H9 (cell line): ENCODE measurements at regions not wholly inside any gene's neighbourhood (a gene's known extent, or its start where the extent isn't known, plus 50 kb on each side); places are given as distances from the start of the nearest gene placed in this dataset.

Experiments used
- DNase-seq: peaks from one replicate; pipeline ENCODE4 v3.0.0-alpha.2; 2017
- H2AFZ ChIP-seq: one replicate; pipeline ENCODE4 v1.6.1; 2013; ENCODE audit warnings: mild to moderate bottlenecking, low read length, control low read depth, moderate library complexity
- H2AK5ac ChIP-seq: 2 replicates; pipeline ENCODE4 v1.6.1; 2013; ENCODE audit warnings: low read length, control low read depth, mixed read lengths; ENCODE audit not compliant: insufficient read length
- H2BK120ac ChIP-seq: one replicate; pipeline ENCODE4 v1.6.1; 2013; ENCODE audit warnings: low read depth, mild to moderate bottlenecking, low read length, control low read depth, inconsistent platforms; ENCODE audit not compliant: poor library complexity, severe bottlenecking
- H2BK12ac ChIP-seq: 2 replicates; pipeline ENCODE4 v1.6.1; 2013; ENCODE audit warnings: low read length, control low read depth, mixed read lengths, low read depth; ENCODE audit not compliant: insufficient read length
- H2BK15ac ChIP-seq: 2 replicates; pipeline ENCODE4 v1.6.1; 2013; ENCODE audit warnings: low read depth, low read length, control low read depth
- H2BK20ac ChIP-seq: one replicate; pipeline ENCODE4 v1.6.1; 2013; ENCODE audit warnings: low read depth, mild to moderate bottlenecking, low read length, control low read depth, inconsistent platforms; ENCODE audit not compliant: poor library complexity, severe bottlenecking
- H2BK5ac ChIP-seq: 2 replicates; pipeline ENCODE4 v1.6.1; 2013; ENCODE audit warnings: low read length, control low read depth, mixed read lengths; ENCODE audit not compliant: insufficient read length
- H3K14ac ChIP-seq: 2 replicates; pipeline ENCODE4 v1.6.1; 2013; ENCODE audit warnings: low read length, control low read depth; ENCODE audit not compliant: insufficient read depth
- H3K18ac ChIP-seq: 2 replicates; pipeline ENCODE4 v1.6.1; 2013; ENCODE audit warnings: low read depth, mild to moderate bottlenecking, mixed read lengths, low read length, control low read depth; ENCODE audit not compliant: insufficient read length
- H3K23ac ChIP-seq: 2 replicates; pipeline ENCODE4 v1.6.1; 2013; ENCODE audit warnings: low read length, control low read depth, mixed read lengths, low read depth; ENCODE audit not compliant: insufficient read length
- H3K23me2 ChIP-seq: 2 replicates; pipeline ENCODE4 v1.6.1; 2013; ENCODE audit warnings: low read depth, mild to moderate bottlenecking, mixed read lengths, low read length, control low read depth; ENCODE audit not compliant: insufficient read length, poor library complexity, severe bottlenecking
- H3K27ac ChIP-seq: 2 replicates; pipeline ENCODE4 v1.5.1; 2013; ENCODE audit warnings: low read length, control low read depth, mixed read lengths, low read depth; ENCODE audit not compliant: insufficient read length
- H3K27me3 ChIP-seq: 2 replicates; pipeline ENCODE4 v1.6.1; 2013; ENCODE audit warnings: low read length, control low read depth, inconsistent platforms; ENCODE audit not compliant: insufficient read depth
- H3K4ac ChIP-seq: 2 replicates; pipeline ENCODE4 v1.6.1; 2013; ENCODE audit warnings: low read depth, mild to moderate bottlenecking, control low read depth, inconsistent platforms, low read length, moderate library complexity
- H3K4me1 ChIP-seq: 2 replicates; pipeline ENCODE4 v1.6.1; 2013; ENCODE audit warnings: low read length, control low read depth, inconsistent platforms; ENCODE audit not compliant: insufficient read depth
- H3K4me2 ChIP-seq: 2 replicates; pipeline ENCODE4 v1.6.1; 2013; ENCODE audit warnings: low read length, control low read depth, mixed read lengths; ENCODE audit not compliant: insufficient read length, insufficient read depth
- H3K56ac ChIP-seq: 2 replicates; pipeline ENCODE4 v1.6.1; 2013; ENCODE audit warnings: low read depth, mild to moderate bottlenecking, mixed read lengths, low read length, control low read depth; ENCODE audit not compliant: insufficient read length
- H3K79me1 ChIP-seq: 2 replicates; pipeline ENCODE4 v1.6.1; 2013; ENCODE audit warnings: low read depth, mild to moderate bottlenecking, moderate library complexity, low read length, control low read depth, inconsistent platforms; ENCODE audit not compliant: insufficient read depth, poor library complexity, severe bottlenecking
- H3K79me2 ChIP-seq: 2 replicates; pipeline ENCODE4 v1.6.1; 2013; ENCODE audit warnings: low read length, control low read depth, inconsistent platforms; ENCODE audit not compliant: insufficient read depth
- H3K9ac ChIP-seq: 2 replicates; pipeline ENCODE4 v1.6.1; 2013; ENCODE audit warnings: low read length, control low read depth, mixed read lengths; ENCODE audit not compliant: insufficient read length; ENCODE audit errors: extremely low read depth
- H3K9me3 ChIP-seq: one replicate; pipeline ENCODE4 v1.6.1; 2013; ENCODE audit warnings: low read depth, low read length, inconsistent platforms; ENCODE audit not compliant: control insufficient read depth
- H3T11ph ChIP-seq: one replicate; pipeline ENCODE4 v1.6.1; 2013; ENCODE audit warnings: mild to moderate bottlenecking, low read length, control low read depth, inconsistent platforms
- H4K20me1 ChIP-seq: one replicate; pipeline ENCODE4 v1.6.1; 2013; ENCODE audit not compliant: control insufficient read depth, insufficient read length, insufficient read depth
- H4K5ac ChIP-seq: 2 replicates; pipeline ENCODE4 v1.6.1; 2013; ENCODE audit warnings: low read depth, mild to moderate bottlenecking, mixed read lengths, low read length, control low read depth; ENCODE audit not compliant: insufficient read length
- H4K8ac ChIP-seq: replicated peaks from 2 replicates; pipeline ENCODE4 v1.6.1; 2013; ENCODE audit warnings: low read length, control low read depth, mixed read lengths, low read depth; ENCODE audit not compliant: insufficient read length
- H4K91ac ChIP-seq: 2 replicates; pipeline ENCODE4 v1.6.1; 2013; ENCODE audit warnings: low read depth, mild to moderate bottlenecking, moderate library complexity, mixed read lengths, low read length, control low read depth; ENCODE audit not compliant: insufficient read length
- H3K27ac Mint-ChIP-seq, 3 experiments: 2 replicates in 2 of 3; 3 replicates in 1 of 3; pipeline ENCODE4 v1.8.0; 2020 to 2021; ENCODE audit warnings: mixed read lengths in 3 of 3, mild to moderate bottlenecking in 1 of 3, moderate library complexity in 1 of 3
- H3K27me3 Mint-ChIP-seq: 2 replicates; pipeline ENCODE4 v1.8.0; 2021; ENCODE audit warnings: low read depth, mild to moderate bottlenecking, moderate library complexity, mixed read lengths
- H3K36me3 Mint-ChIP-seq, 3 experiments: 2 replicates in 2 of 3; 3 replicates in 1 of 3; pipeline ENCODE4 v1.8.0; 2020 to 2021; ENCODE audit warnings: low read depth in 3 of 3, mixed read lengths in 3 of 3; ENCODE audit not compliant: insufficient read depth in 1 of 3
- H3K4me1 Mint-ChIP-seq, 2 experiments: 2 replicates each; pipeline ENCODE4 v1.8.0; 2020; ENCODE audit warnings: mixed read lengths in 2 of 2
- H3K4me3 Mint-ChIP-seq, 2 experiments: 2 replicates in 1 of 2; 3 replicates in 1 of 2; pipeline ENCODE4 v1.8.0; 2020 to 2021; ENCODE audit warnings: mild to moderate bottlenecking in 2 of 2, mixed read lengths in 2 of 2, moderate library complexity in 1 of 2
- H3K9me3 Mint-ChIP-seq, 2 experiments: 2 replicates in 1 of 2; 3 replicates in 1 of 2; pipeline ENCODE4 v1.8.0; 2020; ENCODE audit warnings: mild to moderate bottlenecking in 2 of 2, mixed read lengths in 2 of 2, moderate library complexity in 1 of 2
- TF ChIP-seq, protein P1 (sequence below): fragments of 200-600 bp; sonication (generic); conservative IDR thresholded peaks from 3 replicates; pipeline ENCODE4 v1.8.0; 2021; ENCODE audit warnings: antibody characterized with exemption, mild to moderate bottlenecking

DNA sequence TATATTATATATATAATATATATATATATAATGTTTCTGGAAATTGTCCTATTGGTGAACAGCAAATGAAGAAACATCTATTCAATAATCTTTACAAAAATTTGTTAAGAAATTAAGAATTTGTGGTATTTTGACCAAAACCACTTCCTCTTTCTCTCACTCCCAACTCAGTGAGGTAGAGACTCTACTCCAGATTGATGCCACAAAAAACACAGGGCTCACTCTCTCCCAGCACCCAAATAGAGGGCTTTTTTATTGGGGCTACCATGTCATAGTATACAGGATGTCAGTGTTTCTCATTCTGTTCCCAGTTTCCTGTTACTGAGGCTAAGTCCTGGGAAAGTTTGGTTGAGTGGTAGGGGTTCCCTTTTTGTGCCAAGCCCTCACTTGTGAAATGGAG, 1155.4 kb downstream of the BCL11A start:
- Mint-ChIP-seq H3K27me3 (no peaks in the 10 kb centered on the region), H3K36me3 (no peaks in the 10 kb centered on the region), H3K9me3 (0 out of 5 replicates have a peak, but pooled peaks cover 0 to 5% of the 10 kb centered on the region in 2 experiments), H3K27ac (no peak overlapping the region), H3K4me3 (no peak overlapping the region), H3K4me1 (0 out of 4 replicates have a peak, but pooled peaks cover 0 to 3% of the 10 kb centered on the region in 2 experiments)
- Histone ChIP-seq H3K23me2 (no peaks in the 10 kb centered on the region), H3T11ph (no peak overlapping the region), H3K27me3 (no peaks in the 10 kb centered on the region), H2AFZ (no peak overlapping the region), H4K5ac (no peak overlapping the region), H3K14ac (no peak overlapping the region), H3K9me3 (no peaks in the 10 kb centered on the region), H3K27ac (no peak overlapping the region), H2BK20ac (no peak overlapping the region), H3K18ac (no peak overlapping the region), H3K4ac (no peak overlapping the region), H4K8ac (no peak overlapping the region), H2BK15ac (peak overlapping the region; percentile 89; the same call in 1 of the 2 replicates), H3K4me2 (no peak overlapping the region), H4K91ac (no peak overlapping the region), H2BK120ac (no peak overlapping the region), H2BK5ac (no peak overlapping the region), H3K79me2 (no peaks in the 10 kb centered on the region), H3K23ac (no peak overlapping the region), H3K56ac (no peak overlapping the region), H2AK5ac (no peak overlapping the region), H4K20me1 (no peaks in the 10 kb centered on the region), H2BK12ac (no peak overlapping the region), H3K9ac (no peak overlapping the region), H3K79me1 (no peaks in the 10 kb centered on the region), H3K4me1 (no peaks in the 10 kb centered on the region)
- TF ChIP-seq, protein P1, sequence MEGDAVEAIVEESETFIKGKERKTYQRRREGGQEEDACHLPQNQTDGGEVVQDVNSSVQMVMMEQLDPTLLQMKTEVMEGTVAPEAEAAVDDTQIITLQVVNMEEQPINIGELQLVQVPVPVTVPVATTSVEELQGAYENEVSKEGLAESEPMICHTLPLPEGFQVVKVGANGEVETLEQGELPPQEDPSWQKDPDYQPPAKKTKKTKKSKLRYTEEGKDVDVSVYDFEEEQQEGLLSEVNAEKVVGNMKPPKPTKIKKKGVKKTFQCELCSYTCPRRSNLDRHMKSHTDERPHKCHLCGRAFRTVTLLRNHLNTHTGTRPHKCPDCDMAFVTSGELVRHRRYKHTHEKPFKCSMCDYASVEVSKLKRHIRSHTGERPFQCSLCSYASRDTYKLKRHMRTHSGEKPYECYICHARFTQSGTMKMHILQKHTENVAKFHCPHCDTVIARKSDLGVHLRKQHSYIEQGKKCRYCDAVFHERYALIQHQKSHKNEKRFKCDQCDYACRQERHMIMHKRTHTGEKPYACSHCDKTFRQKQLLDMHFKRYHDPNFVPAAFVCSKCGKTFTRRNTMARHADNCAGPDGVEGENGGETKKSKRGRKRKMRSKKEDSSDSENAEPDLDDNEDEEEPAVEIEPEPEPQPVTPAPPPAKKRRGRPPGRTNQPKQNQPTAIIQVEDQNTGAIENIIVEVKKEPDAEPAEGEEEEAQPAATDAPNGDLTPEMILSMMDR: no peak
- DNase-seq: no peak
